ENCODE measurements at regions not wholly inside any gene's neighbourhood (a gene's known extent, or its start where the extent isn't known, plus 50 kb on each side); places are given as distances from the start of the nearest gene placed in this dataset.

GRCh38 chr7:119545118-119545517 is 727.9 kb upstream of the KCND2 start:
- no peaks in the 10 kb centered on the region for H3K36me3 ChIP-seq (ENCODE audit: control insufficient read depth, insufficient read depth, low read length)
- H3K27me3 ChIP-seq (replicated peaks; ENCODE audit: control insufficient read depth, insufficient read depth, low read length), result no peaks in the 10 kb centered on the region
- TF ChIP-seq, protein P1, sequence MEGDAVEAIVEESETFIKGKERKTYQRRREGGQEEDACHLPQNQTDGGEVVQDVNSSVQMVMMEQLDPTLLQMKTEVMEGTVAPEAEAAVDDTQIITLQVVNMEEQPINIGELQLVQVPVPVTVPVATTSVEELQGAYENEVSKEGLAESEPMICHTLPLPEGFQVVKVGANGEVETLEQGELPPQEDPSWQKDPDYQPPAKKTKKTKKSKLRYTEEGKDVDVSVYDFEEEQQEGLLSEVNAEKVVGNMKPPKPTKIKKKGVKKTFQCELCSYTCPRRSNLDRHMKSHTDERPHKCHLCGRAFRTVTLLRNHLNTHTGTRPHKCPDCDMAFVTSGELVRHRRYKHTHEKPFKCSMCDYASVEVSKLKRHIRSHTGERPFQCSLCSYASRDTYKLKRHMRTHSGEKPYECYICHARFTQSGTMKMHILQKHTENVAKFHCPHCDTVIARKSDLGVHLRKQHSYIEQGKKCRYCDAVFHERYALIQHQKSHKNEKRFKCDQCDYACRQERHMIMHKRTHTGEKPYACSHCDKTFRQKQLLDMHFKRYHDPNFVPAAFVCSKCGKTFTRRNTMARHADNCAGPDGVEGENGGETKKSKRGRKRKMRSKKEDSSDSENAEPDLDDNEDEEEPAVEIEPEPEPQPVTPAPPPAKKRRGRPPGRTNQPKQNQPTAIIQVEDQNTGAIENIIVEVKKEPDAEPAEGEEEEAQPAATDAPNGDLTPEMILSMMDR (IDR thresholded peaks at IDR 0.05; ENCODE audit: insufficient read depth, low read length, poor library complexity, severe bottlenecking), result no peak
- DNase-seq (ENCODE audit: extremely low read depth, insufficient read length), result no peak
- H3K4me3 ChIP-seq (replicated peaks; ENCODE audit: low read depth, low read length), result no peak overlapping the region

DNA sequence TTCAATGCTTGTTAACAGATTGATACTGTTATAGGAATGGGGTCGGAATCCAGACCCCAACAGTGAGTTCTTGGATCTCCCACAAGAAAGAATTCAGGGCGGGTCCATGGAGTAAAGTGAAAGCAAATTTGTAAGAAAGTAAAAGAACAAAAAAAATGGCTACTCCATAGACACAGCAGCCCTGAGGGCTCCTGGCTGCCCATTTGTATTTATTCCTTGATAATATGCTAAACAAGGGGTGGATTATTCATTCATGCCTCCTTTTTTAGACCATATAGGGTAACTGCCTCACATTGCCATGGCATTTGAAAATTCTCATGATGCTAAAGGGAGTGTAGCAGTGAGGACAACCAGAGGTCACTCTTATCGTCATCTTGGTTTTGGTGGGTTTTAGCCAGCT is 717.2 kb upstream of the KCND2 start:
- TF ChIP-seq, protein P1 (IDR thresholded peaks at IDR 0.05; ENCODE audit: insufficient read depth, low read length, poor library complexity, severe bottlenecking), result no peak

DNA sequence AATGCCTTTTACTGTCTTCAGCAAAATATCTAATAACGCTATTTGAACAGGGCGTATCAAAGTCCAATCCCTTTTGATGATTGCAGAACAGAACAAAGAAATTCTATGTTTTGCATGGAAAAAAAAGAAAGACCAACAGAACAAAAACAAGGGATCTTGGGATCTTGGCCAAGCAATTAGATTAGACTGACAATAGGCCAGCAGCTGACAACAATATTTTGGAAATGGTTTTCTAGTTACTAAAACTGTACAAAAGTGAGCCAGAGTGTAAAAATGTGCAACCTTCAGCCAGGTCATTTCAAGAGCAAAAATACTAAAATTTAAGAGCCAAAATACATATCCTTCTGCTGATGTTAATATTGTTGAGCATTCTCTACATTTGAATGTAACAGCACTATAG is 716.5 kb upstream of the KCND2 start:
- Histone ChIP-seq H3K27me3 (replicated peaks; ENCODE audit: control insufficient read depth, insufficient read depth, low read length) (no peaks in the 10 kb centered on the region), H3K4me3 (replicated peaks; ENCODE audit: low read depth, low read length) (no peak overlapping the region), H3K36me3 (ENCODE audit: control insufficient read depth, insufficient read depth, low read length) (no peaks in the 10 kb centered on the region)
- no peak for DNase-seq (ENCODE audit: extremely low read depth, insufficient read length)
- TF ChIP-seq, protein P1 (IDR thresholded peaks at IDR 0.05; ENCODE audit: insufficient read depth, low read length, poor library complexity, severe bottlenecking), result no peak

More for the DNA sequence above, 717.2 kb upstream of the KCND2 start:
- no peak for DNase-seq (ENCODE audit: extremely low read depth, insufficient read length)
- no peaks in the 10 kb centered on the region for H3K27me3 ChIP-seq (replicated peaks; ENCODE audit: control insufficient read depth, insufficient read depth, low read length)
- no peaks in the 10 kb centered on the region for H3K36me3 ChIP-seq (ENCODE audit: control insufficient read depth, insufficient read depth, low read length)
- H3K4me3 ChIP-seq (replicated peaks; ENCODE audit: low read depth, low read length), result no peak overlapping the region

DNA sequence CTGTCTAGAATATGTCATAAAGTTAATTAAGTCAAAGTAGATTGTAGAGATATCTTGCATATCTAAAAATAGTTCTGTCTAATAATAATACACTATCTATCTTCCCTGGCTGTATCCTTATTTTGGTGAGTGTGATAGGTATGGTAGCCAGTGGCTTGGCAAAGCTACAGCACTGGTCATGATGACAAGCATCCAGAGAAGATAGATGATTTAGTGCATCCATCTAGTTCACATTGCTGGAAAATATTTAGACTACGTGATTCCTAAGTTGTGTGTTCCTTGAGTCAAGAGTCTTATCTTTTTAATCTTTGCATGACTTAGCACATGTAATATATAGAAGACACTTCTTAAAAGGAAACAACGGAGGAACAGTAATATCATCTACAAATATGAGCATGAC is 711.2 kb upstream of the KCND2 start:
- no peak overlapping the region for H3K4me3 ChIP-seq (replicated peaks; ENCODE audit: low read depth, low read length)
- no peak for DNase-seq (ENCODE audit: extremely low read depth, insufficient read length)
- TF ChIP-seq, protein P1 (IDR thresholded peaks at IDR 0.05; ENCODE audit: insufficient read depth, low read length, poor library complexity, severe bottlenecking), result no peak
- no peaks in the 10 kb centered on the region for H3K27me3 ChIP-seq (replicated peaks; ENCODE audit: control insufficient read depth, insufficient read depth, low read length)
- H3K36me3 ChIP-seq (ENCODE audit: control insufficient read depth, insufficient read depth, low read length), result no peaks in the 10 kb centered on the region

DNA sequence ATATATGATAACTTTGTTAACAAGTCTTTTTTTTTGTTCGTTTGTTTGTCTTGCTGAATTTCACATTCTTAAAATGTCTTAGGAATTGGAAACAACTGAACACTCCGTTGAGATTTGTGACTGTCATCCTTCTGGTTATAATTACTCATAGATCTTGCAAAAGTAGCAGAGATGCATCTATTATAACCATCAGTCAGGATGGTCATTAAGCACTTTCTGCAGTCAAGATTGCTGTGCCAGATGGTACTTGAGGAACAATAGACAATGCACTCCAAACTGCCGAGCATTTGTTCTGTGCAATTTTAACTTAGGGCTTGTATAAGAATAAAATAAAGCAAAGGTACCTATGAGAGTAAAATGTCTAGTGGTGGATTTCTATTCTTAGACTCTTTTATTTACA is 710.1 kb upstream of the KCND2 start:
- DNase-seq (ENCODE audit: extremely low read depth, insufficient read length), result no peak
- H3K27me3 ChIP-seq (replicated peaks; ENCODE audit: control insufficient read depth, insufficient read depth, low read length), result no peaks in the 10 kb centered on the region
- no peak overlapping the region for H3K4me3 ChIP-seq (replicated peaks; ENCODE audit: low read depth, low read length)
- TF ChIP-seq, protein P1 (IDR thresholded peaks at IDR 0.05; ENCODE audit: insufficient read depth, low read length, poor library complexity, severe bottlenecking), result no peak
- H3K36me3 ChIP-seq (ENCODE audit: control insufficient read depth, insufficient read depth, low read length), result no peaks in the 10 kb centered on the region

DNA sequence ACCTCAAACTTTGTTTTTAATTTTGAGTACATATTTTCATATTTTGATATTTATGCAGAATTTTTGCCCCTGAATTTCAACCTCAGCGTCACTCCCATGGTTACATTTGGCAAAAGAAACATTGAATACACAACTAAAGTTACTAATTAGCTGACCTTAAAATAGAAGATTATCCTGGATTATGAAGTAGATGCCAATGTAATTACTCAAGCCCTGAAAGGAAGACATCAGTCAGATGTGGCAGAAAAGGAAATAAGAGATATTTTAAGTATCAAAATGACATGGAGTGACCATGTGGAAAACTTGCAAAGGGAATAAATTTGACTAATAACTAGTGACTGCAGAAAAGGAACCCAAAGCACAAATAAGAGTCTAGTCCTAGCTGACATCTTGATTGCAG is 701.3 kb upstream of the KCND2 start:
- Histone ChIP-seq H3K36me3 (ENCODE audit: control insufficient read depth, insufficient read depth, low read length) (no peaks in the 10 kb centered on the region), H3K27me3 (replicated peaks; ENCODE audit: control insufficient read depth, insufficient read depth, low read length) (no peaks in the 10 kb centered on the region), H3K4me3 (replicated peaks; ENCODE audit: low read depth, low read length) (no peak overlapping the region)
- no peak for DNase-seq (ENCODE audit: extremely low read depth, insufficient read length)
- TF ChIP-seq, protein P1 (IDR thresholded peaks at IDR 0.05; ENCODE audit: insufficient read depth, low read length, poor library complexity, severe bottlenecking), result no peak
